ENCODE measurements at regions not wholly inside any gene's neighbourhood (a gene's known extent, or its start where the extent isn't known, plus 50 kb on each side); places are given as distances from the start of the nearest gene placed in this dataset.
"Not testable (repeated sequence)": the region's sequence is repeated elsewhere in the genome, so short reads cannot be mapped to it uniquely, and the experiment has no call there.

GRCh38 chr10:56466005-56466404 is 104.9 kb upstream of the ZWINT start:
- no peaks in the 10 kb centered on the region for H3K4me1 ChIP-seq (ENCODE audit: insufficient read depth, low read length, poor library complexity, severe bottlenecking)
- no peaks in the 10 kb centered on the region for H3K36me3 ChIP-seq (ENCODE audit: insufficient read depth, low read length)
- H2AFZ ChIP-seq (ENCODE audit: low read length) = no peak overlapping the region
- no peaks in the 10 kb centered on the region for H3K27me3 ChIP-seq (ENCODE audit: insufficient read depth, low read length, poor library complexity, severe bottlenecking)
- H4K20me1 ChIP-seq (ENCODE audit: insufficient read depth, low read length, poor library complexity, severe bottlenecking) = no peaks in the 10 kb centered on the region
- H3K4me2 ChIP-seq (ENCODE audit: low read depth, low read length, poor library complexity, severe bottlenecking) = no peak overlapping the region
- H3K4me3 ChIP-seq (ENCODE audit: low read length, poor library complexity, severe bottlenecking) = no peak overlapping the region
- H3F3A ChIP-seq (ENCODE audit: low read depth) = no peaks in the 10 kb centered on the region
- H3K9me2 ChIP-seq (replicated peaks; ENCODE audit: low read depth, low read length) = no peaks in the 10 kb centered on the region
- no peak overlapping the region for H3K9ac ChIP-seq (ENCODE audit: low read depth, low read length, poor library complexity, severe bottlenecking)
- H3K9me3 ChIP-seq (ENCODE audit: insufficient read depth, low read depth, low read length) = no peaks in the 10 kb centered on the region
- TF ChIP-seq EZH2phosphoT487 (IDR thresholded peaks at IDR 0.05; ENCODE audit: borderline replicate concordance) (no peak), CTCF (conservative IDR thresholded peaks at IDR 0.05; ENCODE audit: low read length) (no peak)
- no peaks in the 10 kb centered on the region for H3K79me2 ChIP-seq (ENCODE audit: insufficient read depth, low read length)

GRCh38 chr10:56449770-56450169 is 88.7 kb upstream of the ZWINT start:
- Histone ChIP-seq H3K9me2 (replicated peaks; ENCODE audit: low read depth, low read length) (no peaks in the 10 kb centered on the region), H3K9ac (ENCODE audit: low read depth, low read length, poor library complexity, severe bottlenecking) (no peak overlapping the region), H3K4me3 (ENCODE audit: low read length, poor library complexity, severe bottlenecking) (no peak overlapping the region), H4K20me1 (ENCODE audit: insufficient read depth, low read length, poor library complexity, severe bottlenecking) (no peaks in the 10 kb centered on the region), H3K36me3 (ENCODE audit: insufficient read depth, low read length) (no peaks in the 10 kb centered on the region), H3K79me2 (ENCODE audit: insufficient read depth, low read length) (no peaks in the 10 kb centered on the region), H3K27me3 (ENCODE audit: insufficient read depth, low read length, poor library complexity, severe bottlenecking) (no peaks in the 10 kb centered on the region), H2AFZ (ENCODE audit: low read length) (no peak overlapping the region), H3K9me3 (ENCODE audit: insufficient read depth, low read depth, low read length) (no peaks in the 10 kb centered on the region), H3K4me1 (ENCODE audit: insufficient read depth, low read length, poor library complexity, severe bottlenecking) (no peaks in the 10 kb centered on the region), H3F3A (ENCODE audit: low read depth) (no peaks in the 10 kb centered on the region), H3K4me2 (ENCODE audit: low read depth, low read length, poor library complexity, severe bottlenecking) (no peak overlapping the region)
- TF ChIP-seq EZH2phosphoT487 (IDR thresholded peaks at IDR 0.05; ENCODE audit: borderline replicate concordance) (no peak), CTCF (conservative IDR thresholded peaks at IDR 0.05; ENCODE audit: low read length) (peak; percentile 29; the same call in 1 of the 2 replicates)

- not testable (repeated sequence) for H3K4me1 ChIP-seq (ENCODE audit: insufficient read depth, low read length, poor library complexity, severe bottlenecking); H3K9me2 ChIP-seq (replicated peaks; ENCODE audit: low read depth, low read length); H3K9me3 ChIP-seq (ENCODE audit: insufficient read depth, low read depth, low read length); H3K9ac ChIP-seq (ENCODE audit: low read depth, low read length, poor library complexity, severe bottlenecking); H4K20me1 ChIP-seq (ENCODE audit: insufficient read depth, low read length, poor library complexity, severe bottlenecking); H3K27me3 ChIP-seq (ENCODE audit: insufficient read depth, low read length, poor library complexity, severe bottlenecking); H3K4me2 ChIP-seq (ENCODE audit: low read depth, low read length, poor library complexity, severe bottlenecking); H3K79me2 ChIP-seq (ENCODE audit: insufficient read depth, low read length); H3K36me3 ChIP-seq (ENCODE audit: insufficient read depth, low read length); H2AFZ ChIP-seq (ENCODE audit: low read length); H3K4me3 ChIP-seq (ENCODE audit: low read length, poor library complexity, severe bottlenecking); H3F3A ChIP-seq (ENCODE audit: low read depth)
These were observed 86.6 kb upstream of the ZWINT start for GRCh38 chr10:56447613-56448012.

GRCh38 chr10:56441337-56441736 is 80.3 kb upstream of the ZWINT start:
- H3K27me3 ChIP-seq (ENCODE audit: insufficient read depth, low read length, poor library complexity, severe bottlenecking); H3K79me2 ChIP-seq (ENCODE audit: insufficient read depth, low read length); H2AFZ ChIP-seq (ENCODE audit: low read length); H4K20me1 ChIP-seq (ENCODE audit: insufficient read depth, low read length, poor library complexity, severe bottlenecking); H3K9me2 ChIP-seq (replicated peaks; ENCODE audit: low read depth, low read length); H3K9me3 ChIP-seq (ENCODE audit: insufficient read depth, low read depth, low read length); H3F3A ChIP-seq (ENCODE audit: low read depth); H3K9ac ChIP-seq (ENCODE audit: low read depth, low read length, poor library complexity, severe bottlenecking); H3K4me3 ChIP-seq (ENCODE audit: low read length, poor library complexity, severe bottlenecking); H3K4me2 ChIP-seq (ENCODE audit: low read depth, low read length, poor library complexity, severe bottlenecking); H3K4me1 ChIP-seq (ENCODE audit: insufficient read depth, low read length, poor library complexity, severe bottlenecking); H3K36me3 ChIP-seq (ENCODE audit: insufficient read depth, low read length): not testable (repeated sequence)
